HepG2 (cell line): ENCODE measurements at regions not wholly inside any gene's neighbourhood (a gene's known extent, or its start where the extent isn't known, plus 50 kb on each side); places are given as distances from the start of the nearest gene placed in this dataset.

Experiments used
- ARHGAP35 ChIP-seq: sonication (generic); formaldehyde crosslinking; IDR thresholded peaks from 2 replicates; pipeline ENCODE4 v1.9.0; 2022; ENCODE audit warnings: mild to moderate bottlenecking, inconsistent platforms, moderate library complexity, missing genetic modification reagents, borderline replicate concordance
- CAMTA2 ChIP-seq: sonication (generic); formaldehyde crosslinking; IDR thresholded peaks from 2 replicates; pipeline ENCODE4 v1.4.0; 2020; ENCODE audit warnings: mild to moderate bottlenecking, missing genetic modification reagents, borderline replicate concordance
- E2F1 ChIP-seq: sonication (generic); formaldehyde crosslinking; IDR thresholded peaks from 2 replicates; pipeline ENCODE4 v1.5.0; 2020; ENCODE audit warnings: missing genetic modification reagents
- FOXA1 ChIP-seq, 2 experiments: fragments of 450-650 bp in 1 of 2; sonication (generic) in 1 of 2; formaldehyde crosslinking in 1 of 2; IDR thresholded peaks; 2 replicates each; pipeline versions ENCODE4 v1.4.0 to v1.6.1; 2016 to 2020; ENCODE audit warnings: missing genetic modification reagents in 1 of 2
- HMGA1 ChIP-seq: sonication (generic); formaldehyde crosslinking; conservative IDR thresholded peaks from 2 replicates; pipeline ENCODE4 v1.4.0; 2020; ENCODE audit warnings: missing genetic modification reagents
- MAFK ChIP-seq, 2 experiments: IDR thresholded peaks in 1 of 2; conservative IDR thresholded peaks in 1 of 2; 2 replicates each; pipeline ENCODE4 v1.6.1; 2011; ENCODE audit warnings: improper control_type of control experiment in 2 of 2, low read length in 2 of 2
- PHB2 ChIP-seq: fragments of 450-650 bp; IDR thresholded peaks from 2 replicates; pipeline ENCODE4 v1.6.1; 2018; ENCODE audit not compliant: partially characterized antibody
- RARA ChIP-seq: IDR thresholded peaks from 2 replicates; pipeline ENCODE4 v1.6.1; 2016; ENCODE audit warnings: missing genetic modification reagents, missing compliant biosample characterization
- RELA ChIP-seq: sonication (generic); formaldehyde crosslinking; IDR thresholded peaks from 2 replicates; pipeline ENCODE4 v1.4.0; 2020; ENCODE audit warnings: missing genetic modification reagents
- SCMH1 ChIP-seq: sonication (generic); formaldehyde crosslinking; IDR thresholded peaks from 2 replicates; pipeline ENCODE4 v1.9.0; 2021; ENCODE audit warnings: missing genetic modification reagents, mild to moderate bottlenecking, borderline replicate concordance
- SP1 ChIP-seq, 2 experiments: fragments of 450-650 bp in 1 of 2; sonication (generic) in 1 of 2; formaldehyde crosslinking in 1 of 2; IDR thresholded peaks; 2 replicates each; pipeline versions ENCODE4 v1.4.0 to v1.6.1; 2016 to 2020; ENCODE audit warnings: missing genetic modification reagents in 1 of 2
- TFDP1 ChIP-seq: IDR thresholded peaks from 2 replicates; pipeline ENCODE4 v1.6.1; 2016; ENCODE audit warnings: missing compliant biosample characterization, missing genetic modification reagents, borderline replicate concordance
- TRIM22 ChIP-seq: fragments of 450-650 bp; IDR thresholded peaks from 2 replicates; pipeline ENCODE4 v1.6.1; 2017
- ZBED4 ChIP-seq: sonication (generic); formaldehyde crosslinking; IDR thresholded peaks from 2 replicates; pipeline ENCODE4 v1.4.0; 2020; ENCODE audit warnings: missing genetic modification reagents, borderline replicate concordance
- ZNF234 ChIP-seq: sonication (generic); formaldehyde crosslinking; conservative IDR thresholded peaks from 2 replicates; pipeline ENCODE4 v1.5.1; 2020; ENCODE audit warnings: mild to moderate bottlenecking, missing genetic modification reagents
- ZNF263 ChIP-seq: sonication (generic); formaldehyde crosslinking; IDR thresholded peaks from 2 replicates; pipeline ENCODE4 v1.4.0; 2020; ENCODE audit warnings: missing genetic modification reagents
- ZNF563 ChIP-seq: sonication (generic); formaldehyde crosslinking; IDR thresholded peaks from 2 replicates; pipeline ENCODE4 v1.8.0; 2022; ENCODE audit warnings: mild to moderate bottlenecking, moderate library complexity, missing genetic modification reagents
- ZNF616 ChIP-seq: sonication (generic); formaldehyde crosslinking; IDR thresholded peaks from 2 replicates; pipeline ENCODE4 v1.5.0; 2020; ENCODE audit warnings: low read depth, mild to moderate bottlenecking, missing genetic modification reagents
- ZNF703 ChIP-seq: sonication (generic); formaldehyde crosslinking; IDR thresholded peaks from 2 replicates; pipeline ENCODE4 v1.5.1; 2020; ENCODE audit warnings: missing genetic modification reagents, mild to moderate bottlenecking, moderate library complexity, borderline replicate concordance
- TF ChIP-seq, protein P1 (sequence below): sonication (generic); formaldehyde crosslinking; IDR thresholded peaks from 2 replicates; pipeline ENCODE4 v1.4.0; 2020; ENCODE audit warnings: mild to moderate bottlenecking, missing genetic modification reagents
- TF ChIP-seq, protein P2 (sequence below): sonication (generic); formaldehyde crosslinking; IDR thresholded peaks from 2 replicates; pipeline ENCODE4 v1.4.0; 2020; ENCODE audit warnings: missing genetic modification reagents, mild to moderate bottlenecking, borderline replicate concordance

- TF ChIP-seq ZBED4 (CRISPR knock-in tag) (no peak), ZNF263 (CRISPR knock-in tag) (no peak), RELA (CRISPR knock-in tag) (no peak), TRIM22 (no peak), TFDP1 (CRISPR knock-in tag) (no peak), ZNF563 (CRISPR knock-in tag) (no peak), HMGA1 (CRISPR knock-in tag) (no peak), E2F1 (CRISPR knock-in tag) (no peak), ZNF616 (CRISPR knock-in tag) (no peak), FOXA1 (IDR thresholded peaks at IDR 0.05) (no peak), FOXA1 (CRISPR knock-in tag; IDR thresholded peaks at IDR 0.05) (peak; percentile 38), PHB2 (no peak), ARHGAP35 (CRISPR knock-in tag) (no peak), CAMTA2 (CRISPR knock-in tag) (no peak), ZNF703 (no peak), MAFK (conservative IDR thresholded peaks at IDR 0.05 in 1 of 2, IDR thresholded peaks at IDR 0.05 in 1 of 2; ENCODE audit: low read length in 2 of 2) (peak; percentile 100), SCMH1 (no peak), RARA (CRISPR knock-in tag) (0 out of 2 replicates have a peak, but pooled peaks have one; percentile 25), ZNF234 (CRISPR knock-in tag) (no peak), SP1 (IDR thresholded peaks at IDR 0.05) (no peak), SP1 (CRISPR knock-in tag; IDR thresholded peaks at IDR 0.05) (no peak)
- TF ChIP-seq, protein P1, sequence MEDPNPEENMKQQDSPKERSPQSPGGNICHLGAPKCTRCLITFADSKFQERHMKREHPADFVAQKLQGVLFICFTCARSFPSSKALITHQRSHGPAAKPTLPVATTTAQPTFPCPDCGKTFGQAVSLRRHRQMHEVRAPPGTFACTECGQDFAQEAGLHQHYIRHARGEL (CRISPR knock-in tag) = no peak
- TF ChIP-seq, protein P2, sequence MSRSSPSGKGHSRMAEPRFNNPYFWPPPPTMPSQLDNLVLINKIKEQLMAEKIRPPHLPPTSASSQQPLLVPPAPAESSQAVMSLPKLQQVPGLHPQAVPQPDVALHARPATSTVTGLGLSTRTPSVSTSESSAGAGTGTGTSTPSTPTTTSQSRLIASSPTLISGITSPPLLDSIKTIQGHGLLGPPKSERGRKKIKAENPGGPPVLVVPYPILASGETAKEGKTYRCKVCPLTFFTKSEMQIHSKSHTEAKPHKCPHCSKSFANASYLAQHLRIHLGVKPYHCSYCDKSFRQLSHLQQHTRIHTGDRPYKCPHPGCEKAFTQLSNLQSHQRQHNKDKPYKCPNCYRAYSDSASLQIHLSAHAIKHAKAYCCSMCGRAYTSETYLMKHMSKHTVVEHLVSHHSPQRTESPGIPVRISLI (CRISPR knock-in tag) = no peak
These were observed 82.7 kb upstream of the C1GALT1 start (continued) for GRCh38 chr7:7099584-7100014.
